GM21515 (cell line): ENCODE measurements at regions not wholly inside any gene's neighbourhood (a gene's known extent, or its start where the extent isn't known, plus 50 kb on each side); places are given as distances from the start of the nearest gene placed in this dataset.

Experiments used
- ATAC-seq: cut with Tn5 transposase; IDR thresholded peaks from one replicate; pipeline ENCODE4 v1.9.1; 2021; ENCODE audit not compliant: unreplicated experiment

DNA sequence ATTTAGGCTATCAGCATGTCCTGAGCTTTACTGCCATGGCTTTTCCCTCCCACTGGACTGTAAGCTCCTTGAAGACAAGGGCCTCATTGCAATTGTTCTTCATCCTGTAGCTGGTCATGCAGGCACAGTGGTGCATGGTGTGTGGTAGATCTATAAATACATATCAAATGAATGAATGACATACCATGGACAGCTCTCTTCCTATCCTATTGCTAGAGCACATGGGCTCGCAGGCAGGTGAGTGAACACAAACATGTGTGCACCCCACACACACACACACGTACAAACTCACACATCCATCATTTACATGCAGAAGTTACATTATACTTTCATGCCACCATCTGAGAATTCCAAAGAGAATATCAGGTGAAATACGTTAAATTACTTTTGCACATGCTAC, 172.9 kb upstream of the RUNX1 start:
- no peak for ATAC-seq

DNA sequence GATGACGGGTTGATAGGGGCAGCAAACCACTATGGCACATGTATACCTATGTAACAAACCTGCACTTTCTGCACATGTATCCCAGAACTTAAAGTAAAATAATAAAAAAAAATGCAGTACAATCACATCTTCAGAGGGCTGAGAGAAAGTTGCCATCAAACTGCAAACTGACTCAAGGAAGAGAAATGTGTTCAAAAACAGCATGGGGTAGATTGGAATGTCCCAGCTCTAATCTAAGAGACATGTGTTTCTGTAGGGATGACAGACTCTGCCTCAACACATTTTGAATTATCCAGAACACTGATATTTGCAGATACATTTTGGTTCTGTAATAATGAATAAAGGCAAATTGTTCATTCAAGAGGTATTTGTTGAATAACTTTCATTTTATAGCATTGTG, 171.2 kb upstream of the RUNX1 start:
- ATAC-seq: no peak

DNA sequence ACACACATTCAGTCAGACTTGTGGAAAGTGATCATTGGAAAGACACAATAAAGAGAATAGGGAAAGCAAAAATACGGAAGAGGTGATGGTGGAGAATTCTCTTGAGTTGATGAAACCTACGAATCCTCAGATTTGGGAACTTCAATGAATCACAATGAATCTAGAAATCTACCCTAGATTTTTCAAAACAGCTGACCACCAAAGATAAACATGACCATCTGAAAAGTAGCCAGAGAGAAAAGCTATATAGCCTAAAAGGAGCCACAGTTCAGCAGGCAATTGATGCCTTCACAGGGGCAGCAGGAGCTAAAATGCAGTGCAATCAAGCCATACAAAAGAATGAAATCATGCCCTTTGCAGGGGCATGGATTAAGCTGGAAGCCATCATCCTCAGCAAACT, 170.6 kb upstream of the RUNX1 start:
- no peak for ATAC-seq

DNA sequence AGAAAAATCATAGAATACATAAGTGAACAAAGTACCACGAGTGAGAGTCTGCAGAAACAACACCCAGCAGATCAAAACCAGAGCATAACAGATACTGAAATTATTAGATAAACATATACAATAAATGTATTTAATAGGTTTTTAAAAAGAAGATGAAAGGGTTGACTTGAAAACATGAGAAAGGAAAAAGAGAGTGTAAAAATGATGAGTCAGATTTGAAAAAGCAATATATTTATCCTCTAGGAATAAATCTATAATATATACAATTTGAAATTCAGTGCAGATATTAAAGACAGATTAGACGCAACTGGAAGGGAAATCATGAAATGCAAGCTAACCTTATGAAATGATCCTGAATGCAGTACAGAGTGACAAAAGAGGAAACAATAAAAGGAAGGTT, 170.2 kb upstream of the RUNX1 start:
- no peak for ATAC-seq

DNA sequence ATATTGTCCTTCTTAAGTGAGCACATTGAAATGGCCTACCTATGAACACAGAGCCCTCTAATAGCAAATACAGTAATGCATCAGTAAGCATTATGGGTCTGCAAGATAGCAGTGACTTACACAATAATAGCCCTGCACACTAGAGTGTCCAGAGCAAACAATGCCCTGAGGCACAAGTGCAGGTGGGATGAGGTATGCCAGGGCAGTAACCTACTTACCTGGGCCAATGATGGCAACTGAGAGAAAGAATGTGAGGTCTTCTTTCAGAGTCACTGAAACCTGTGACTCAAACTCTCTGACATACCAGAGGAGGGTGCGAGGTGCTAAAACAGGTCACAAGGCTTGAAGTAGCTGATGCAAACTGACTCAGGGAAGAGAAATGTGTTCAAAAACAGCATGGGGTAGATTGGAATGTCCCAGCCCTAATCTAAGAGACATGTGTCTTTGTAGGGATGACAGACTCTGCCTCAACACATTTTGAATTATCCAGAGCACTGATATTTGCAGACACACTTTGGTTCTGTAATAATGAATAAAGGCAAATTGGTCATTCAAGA, 168.5 kb upstream of the RUNX1 start:
- ATAC-seq: no peak

DNA sequence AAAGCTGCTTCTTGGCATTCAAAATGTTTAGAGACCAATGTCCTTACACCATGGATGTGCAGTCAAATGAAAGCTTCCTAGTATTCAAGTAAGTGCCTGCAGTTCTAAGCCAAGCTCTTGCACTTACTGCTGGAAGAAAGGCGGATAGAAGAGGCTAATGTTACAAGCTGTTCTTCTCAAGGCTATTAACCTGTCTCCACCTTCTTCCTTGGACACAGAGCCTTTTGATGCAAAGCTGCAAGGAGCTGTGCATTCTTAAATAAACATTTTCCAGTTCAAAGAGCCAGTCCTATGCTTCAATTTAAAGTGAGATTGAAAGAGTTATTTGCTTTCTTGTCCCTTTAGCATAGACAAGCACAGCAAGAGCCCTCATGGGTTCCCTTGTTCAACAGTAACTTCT, 167.9 kb upstream of the RUNX1 start:
- ATAC-seq: no peak

DNA sequence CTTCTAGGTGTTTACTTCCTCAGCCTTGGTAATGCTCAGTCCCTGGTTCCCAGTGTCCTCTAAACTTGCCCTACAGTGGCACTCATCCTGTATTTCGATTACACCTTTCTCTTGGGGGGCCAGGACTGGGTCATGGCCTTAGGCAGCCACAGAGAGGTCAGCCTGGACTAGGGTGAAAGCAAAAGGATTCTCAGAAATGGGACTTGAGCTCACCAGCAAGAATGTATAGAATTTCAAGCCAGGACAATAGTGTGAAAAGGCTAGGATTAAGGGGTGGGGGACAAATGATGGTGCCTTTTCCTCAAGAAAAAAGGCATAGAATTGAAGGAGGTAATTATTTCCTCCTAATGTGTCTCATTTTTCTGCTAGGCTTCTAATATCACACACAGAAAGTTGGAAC, 166.8 kb upstream of the RUNX1 start:
- ATAC-seq: no peak

DNA sequence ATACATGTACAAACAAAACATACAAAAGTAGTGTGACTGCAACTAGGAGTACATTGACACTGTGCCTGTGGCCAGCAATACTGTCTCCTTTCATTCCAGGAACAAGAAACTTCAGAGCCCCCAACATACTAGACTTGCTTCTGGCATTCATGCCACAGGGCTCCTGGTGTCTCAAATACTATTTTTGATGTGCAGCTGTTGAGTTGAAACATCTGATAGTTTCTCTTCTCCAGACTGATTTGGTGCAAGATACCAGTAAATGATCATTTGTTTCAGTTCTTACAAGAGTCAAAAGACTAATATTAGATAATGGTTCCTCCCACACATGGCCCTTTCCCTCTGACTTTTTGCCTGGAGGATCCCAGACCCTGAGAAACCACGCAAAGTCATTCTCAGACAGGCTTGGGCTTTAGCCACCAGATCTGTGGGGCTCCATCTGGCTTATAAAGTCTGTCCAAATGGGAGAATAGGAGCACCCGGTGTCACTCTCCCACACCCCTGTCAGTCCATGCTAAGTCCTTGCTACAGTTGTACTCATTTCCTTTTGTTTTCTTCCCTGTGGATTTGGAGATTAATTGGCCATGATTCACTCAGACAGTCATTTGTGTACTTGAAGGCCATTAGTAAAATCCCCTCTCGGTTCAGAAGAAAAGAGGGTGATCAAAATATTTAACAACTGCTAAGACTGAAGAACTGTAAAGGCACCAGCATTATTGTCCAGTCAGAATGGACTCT, 163.5 kb upstream of the RUNX1 start:
- no peak for ATAC-seq

DNA sequence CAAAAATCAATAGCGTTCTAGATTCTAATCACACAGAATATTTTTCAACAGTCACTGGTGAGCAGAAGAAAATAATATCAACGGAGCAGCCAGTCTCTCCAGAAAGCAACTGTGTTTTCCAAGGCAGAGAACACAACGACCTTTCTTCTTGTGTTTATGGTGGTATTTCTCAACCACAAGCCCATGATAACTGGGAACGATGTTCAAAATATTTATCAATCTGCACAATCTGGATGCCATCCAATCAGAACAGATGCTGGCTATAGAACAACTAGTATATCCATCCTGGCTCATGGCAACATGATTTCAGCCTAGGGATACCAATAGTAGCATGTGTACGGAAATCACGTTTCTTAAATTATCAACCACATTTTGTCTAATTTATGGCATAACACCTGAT, 162.7 kb upstream of the RUNX1 start:
- ATAC-seq: no peak

DNA sequence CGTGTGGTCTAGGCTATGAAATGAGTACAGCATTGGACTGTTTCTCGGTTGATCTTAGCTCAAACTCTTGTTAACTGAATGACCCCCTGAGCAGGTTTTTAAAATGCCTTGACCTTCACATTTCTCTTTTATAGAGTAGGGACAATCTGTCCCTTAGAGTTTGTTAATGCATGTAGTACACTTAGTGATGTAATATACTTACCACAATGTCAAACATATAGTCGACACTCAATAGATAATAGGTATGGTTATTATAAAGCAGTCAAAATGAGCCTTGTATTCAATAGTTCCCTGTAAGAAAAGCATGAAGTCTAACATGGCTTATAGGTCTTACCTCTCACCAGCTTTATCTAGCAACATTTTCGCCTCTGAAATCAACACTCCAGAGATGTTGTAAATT, 161.0 kb upstream of the RUNX1 start:
- no peak for ATAC-seq

DNA sequence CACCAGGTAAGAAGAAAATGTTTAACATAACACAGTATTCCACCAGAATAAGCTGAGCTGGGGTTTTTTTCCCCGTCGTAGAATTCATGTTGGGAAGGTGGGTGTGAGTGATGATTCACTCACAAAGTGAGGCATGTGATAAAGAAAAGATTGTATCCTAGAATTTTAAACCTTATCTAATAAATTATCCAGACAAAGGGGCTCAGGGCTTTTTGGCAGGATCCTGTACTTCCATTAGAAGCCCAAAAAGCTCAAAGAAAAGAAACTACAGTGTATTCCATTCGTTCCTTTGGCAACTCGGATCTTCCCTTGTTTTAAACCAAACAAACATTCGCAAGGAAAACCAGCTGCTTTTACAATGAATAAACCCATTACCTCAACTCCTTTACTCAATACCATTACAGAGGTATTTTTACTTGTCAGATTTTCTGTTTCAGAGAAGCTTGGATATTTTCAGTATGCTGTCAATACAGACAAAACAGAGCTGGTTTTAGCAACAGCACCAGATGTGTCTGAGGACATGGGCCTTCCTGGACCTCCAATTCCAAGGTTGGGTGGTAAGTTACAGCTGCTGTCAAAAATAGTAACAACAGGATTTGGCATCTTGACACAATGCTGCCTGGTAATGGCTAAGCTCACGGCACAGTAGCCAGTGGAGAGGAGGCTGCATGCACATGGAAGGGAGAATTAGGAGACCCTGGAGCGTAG, 159.9 kb upstream of the RUNX1 start:
- no peak for ATAC-seq

DNA sequence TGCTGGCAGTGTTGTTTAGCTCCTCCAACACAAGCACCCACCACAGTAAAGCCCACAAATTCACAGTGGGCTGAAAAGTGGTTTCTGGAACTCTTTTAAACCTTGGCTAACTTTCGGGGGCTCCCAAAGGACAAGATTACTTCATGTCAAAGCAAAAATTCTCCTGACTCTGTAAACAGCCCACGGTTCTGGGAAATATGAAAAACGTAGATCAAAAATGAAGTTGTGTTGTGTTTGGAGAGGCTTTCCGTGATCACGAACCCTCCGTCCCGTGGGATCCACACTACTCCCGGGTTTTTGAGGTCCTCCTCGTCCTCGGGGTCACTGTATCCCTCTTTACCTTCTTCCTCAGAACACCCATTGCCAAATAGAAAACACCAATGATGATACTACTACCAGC, 159.0 kb upstream of the RUNX1 start:
- ATAC-seq: no peak

DNA sequence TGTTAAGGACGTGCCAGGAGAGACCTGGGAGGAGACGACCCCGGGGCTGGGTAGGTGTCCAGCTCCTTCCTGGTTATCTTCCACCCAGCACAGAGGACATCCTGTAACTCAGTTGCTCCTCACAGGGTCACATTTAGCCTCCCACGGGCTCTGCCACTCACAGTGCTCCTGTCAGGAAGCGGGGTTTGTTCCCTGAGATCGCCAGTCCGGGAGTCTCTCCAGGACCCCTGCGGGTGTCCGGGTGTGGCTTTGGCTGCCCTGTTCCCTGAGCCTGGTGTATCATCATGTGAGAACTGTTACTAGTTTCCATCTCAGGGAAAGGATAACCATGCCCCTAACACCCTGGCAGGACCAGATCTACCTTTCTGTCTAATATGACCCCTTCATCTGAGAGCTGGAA, 158.2 kb upstream of the RUNX1 start:
- no peak for ATAC-seq

DNA sequence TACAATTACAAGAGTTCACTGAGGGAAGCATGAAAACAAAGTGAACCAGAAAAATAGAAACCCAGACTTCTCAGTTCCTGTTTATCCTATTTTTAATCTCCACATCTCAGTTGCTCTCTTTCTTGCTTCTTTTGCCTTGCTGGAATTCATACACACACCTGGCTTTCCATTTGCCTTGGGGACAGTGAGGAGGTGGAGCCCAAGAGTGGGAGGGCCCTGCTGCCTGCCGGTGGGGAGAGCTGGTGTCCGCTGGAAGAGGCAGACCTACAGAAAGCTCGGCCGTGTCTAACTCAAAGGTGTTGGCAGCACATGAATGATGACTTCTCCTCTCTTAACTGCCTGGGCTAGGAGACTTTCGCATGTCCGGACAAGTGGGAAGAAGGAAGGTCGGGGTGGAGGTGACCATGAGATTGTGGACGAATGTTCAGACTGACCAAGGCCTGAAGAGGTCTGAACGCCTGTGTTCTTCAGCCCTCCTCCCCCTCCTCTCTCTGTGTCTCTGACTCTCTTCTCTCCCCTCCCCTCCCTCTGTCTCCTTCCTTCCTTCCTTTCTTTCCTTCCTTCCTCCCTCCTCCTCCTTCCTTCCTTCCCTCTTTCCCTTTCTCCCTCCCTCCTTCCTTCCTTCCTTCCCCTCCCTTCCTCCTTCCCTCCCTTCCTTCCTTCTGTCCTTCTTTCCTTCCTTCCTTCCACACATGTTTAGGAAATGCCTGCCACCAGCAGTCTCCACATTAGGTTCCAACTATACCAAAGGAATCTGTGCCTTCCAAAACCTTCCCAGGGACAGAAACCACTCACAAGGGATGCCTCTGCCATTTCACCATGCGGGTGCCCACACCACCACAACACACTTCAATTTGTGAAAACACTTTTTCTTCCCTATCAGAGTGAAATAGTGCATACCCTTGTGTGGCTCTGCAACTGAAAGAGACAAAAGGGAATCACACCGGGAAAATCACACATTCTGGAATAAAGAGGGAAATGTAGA, 157.3 kb upstream of the RUNX1 start:
- ATAC-seq: no peak

DNA sequence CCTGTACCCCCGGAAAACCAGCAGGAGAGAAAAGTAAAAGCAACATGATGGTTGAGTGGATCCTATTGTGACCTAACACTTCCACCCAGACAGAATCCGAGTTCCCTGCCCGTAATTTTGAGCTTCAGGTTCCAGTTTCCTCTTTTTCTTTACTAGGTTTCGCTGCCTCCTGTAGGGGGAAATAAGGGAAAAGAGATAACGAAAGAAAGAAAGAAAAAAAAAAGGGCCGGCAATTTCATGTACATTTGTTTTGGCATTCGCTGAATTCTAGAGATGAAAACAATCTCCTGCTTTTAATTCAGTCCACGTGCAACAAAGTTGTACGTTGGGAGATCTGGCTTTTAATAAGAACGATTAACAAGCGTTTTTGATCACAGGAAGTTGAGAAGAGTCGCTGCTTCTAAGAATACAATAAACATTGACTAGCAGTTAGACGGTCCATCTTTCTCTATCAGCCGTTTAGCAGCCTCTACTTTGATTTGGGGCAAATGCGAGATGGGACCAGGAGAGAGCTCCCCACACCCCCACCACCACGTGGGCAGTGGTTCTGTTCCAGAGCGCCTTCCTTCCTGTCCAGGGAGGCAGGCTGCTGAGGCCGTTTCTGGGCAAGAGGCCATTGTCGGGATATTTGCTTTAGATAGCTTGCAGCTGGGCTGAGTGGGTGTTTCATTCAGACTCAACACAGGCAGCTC, 155.9 kb upstream of the RUNX1 start:
- no peak for ATAC-seq

DNA sequence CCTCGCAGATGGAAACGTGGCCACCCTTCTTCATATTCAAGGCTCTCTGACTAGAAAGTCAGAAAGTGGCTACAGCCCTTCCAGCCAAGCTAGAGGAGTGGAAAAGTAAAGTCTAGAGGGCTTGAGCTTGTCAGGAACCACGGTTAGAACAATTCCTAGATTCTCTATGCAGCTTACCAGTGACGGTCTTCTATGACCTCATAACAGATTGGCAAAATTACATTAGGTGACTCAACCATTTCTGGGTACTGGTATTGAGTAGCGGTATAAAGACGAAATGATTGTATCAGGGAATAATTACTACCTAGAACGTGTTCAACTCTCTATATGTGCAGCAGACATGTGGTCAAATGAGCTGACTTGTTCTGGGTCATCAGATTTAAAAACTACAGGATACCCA, 155.0 kb upstream of the RUNX1 start:
- no peak for ATAC-seq

DNA sequence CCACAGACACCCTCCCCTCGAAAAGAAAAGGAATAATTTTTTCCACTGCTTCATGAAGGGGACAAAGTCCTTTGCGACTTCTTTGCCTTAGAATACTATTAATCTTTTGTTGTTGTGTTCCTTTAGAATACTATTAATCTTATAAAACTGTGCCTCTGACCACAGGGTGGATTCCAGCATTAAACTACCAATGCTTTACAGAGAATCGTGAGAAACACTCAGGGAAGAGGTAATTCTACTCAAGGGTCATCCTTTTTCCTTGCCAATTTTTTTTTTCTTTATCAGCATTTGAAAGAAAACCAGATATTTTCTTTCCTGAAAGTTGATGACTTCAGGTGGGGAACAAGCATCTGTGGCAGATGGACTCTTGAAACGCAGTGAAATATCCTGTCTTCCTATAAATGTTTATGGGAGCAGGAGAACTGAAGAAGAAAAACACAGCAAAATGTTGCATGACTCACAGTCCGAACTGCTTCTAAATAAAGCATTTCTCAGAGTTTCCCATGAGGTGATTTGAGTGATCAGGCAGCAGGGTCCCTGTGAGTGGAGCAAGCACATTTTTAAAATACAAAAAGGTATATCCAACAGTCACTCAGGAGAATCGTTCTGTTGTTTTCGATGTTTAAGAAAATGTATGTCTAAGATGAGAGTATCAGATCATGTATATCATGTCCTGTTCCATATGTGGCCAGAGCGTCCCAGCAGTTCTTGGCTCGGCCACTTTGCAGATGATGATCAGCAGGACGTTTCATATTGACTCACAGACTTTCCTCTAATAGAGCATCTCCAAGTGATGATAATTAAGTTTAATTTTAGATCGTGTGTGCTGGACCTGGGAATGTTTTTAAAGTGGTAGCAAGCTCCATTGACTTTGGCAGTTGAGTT, 154.2 kb upstream of the RUNX1 start:
- ATAC-seq: no peak

DNA sequence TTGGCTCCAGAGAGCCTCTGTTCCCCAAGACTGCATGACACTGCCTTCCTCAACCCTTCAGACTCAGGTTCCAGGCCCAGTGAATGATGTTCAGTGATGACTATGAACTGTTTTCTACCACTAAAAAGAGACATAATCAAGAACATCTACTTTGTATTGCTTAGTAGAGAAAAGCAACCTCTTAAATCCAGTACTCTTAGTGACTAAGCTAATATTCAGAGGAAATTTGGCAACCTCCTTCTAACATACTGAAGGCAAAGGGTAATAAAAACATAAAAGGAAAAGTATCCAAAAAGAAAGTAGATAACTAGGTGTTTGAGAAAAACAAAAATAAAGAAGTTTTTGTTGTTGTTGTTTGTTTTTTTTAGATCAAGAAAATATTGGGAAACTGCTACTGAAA, 153.3 kb upstream of the RUNX1 start:
- no peak for ATAC-seq

DNA sequence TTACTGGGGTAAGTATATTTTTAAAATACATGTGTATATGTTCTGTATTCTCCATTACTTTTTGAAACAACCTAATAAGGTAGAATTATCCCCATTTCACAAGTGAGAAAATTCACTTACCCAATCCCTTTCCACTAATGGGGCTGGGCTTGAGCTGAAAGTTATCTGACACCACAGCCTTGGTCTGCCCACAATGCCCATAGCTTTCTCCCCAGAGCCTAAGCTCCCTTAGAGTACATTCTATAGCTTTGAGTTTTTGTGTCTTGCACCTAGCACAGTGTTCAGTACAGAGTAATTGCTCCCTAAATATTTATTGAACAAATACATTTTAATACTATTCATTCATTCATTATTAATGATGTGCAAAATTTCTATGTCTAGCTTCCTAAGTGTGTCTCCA, 152.7 kb upstream of the RUNX1 start:
- ATAC-seq: no peak

DNA sequence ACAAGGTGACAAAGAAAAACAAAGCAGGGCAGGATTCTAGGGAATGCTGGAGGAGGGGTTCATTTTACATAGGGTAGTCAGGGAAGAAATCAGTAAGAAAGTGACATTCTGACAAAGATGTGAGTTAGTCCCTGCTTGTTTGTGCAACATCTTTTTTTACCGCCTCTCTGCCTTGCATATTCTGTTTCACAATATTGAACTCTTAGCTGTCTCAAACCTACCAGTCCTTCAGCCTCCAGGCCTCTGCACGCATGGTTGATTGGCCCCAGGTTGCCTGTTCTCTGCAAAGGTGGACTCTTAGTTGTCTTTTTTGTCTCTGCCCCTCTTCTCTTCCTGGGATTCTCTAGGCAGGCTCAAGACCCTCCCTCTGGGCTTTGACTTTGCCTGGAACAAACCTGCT, 152.2 kb upstream of the RUNX1 start:
- ATAC-seq: no peak
